HG03196 (cell line): ENCODE measurements at regions not wholly inside any gene's neighbourhood (a gene's known extent, or its start where the extent isn't known, plus 50 kb on each side); places are given as distances from the start of the nearest gene placed in this dataset.
A peak's percentile ranks its signal among the peaks of the same experiment; 100 is the strongest.
"Not testable (repeated sequence)": the region's sequence is repeated elsewhere in the genome, so short reads cannot be mapped to it uniquely, and the experiment has no call there.

ENCODE experiments used
- ATAC-seq: cut with Tn5 transposase; IDR thresholded peaks from one replicate; pipeline ENCODE4 v1.9.1; 2021; ENCODE audit not compliant: unreplicated experiment

DNA sequence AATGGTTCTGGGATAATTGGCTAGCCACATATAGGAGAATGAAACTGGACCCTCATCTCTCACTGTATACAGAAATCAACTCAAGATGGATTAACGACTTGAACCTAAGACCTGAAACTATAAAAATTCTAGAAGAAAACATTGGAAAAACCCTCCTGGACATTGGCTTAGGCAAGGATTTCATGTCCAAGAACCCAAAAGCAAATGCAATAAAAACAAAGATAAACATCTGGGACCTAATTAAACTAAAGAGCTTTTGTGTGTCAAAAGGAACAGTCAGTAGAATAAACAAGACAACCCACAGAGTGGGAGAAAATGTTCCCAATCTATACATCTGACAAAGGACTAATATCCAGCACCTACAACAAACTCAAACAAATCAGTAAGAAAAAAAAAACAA, 524.3 kb upstream of the CADM1 start:
- ATAC-seq = not testable (repeated sequence)

GRCh38 chr11:115999437-115999836, 495.2 kb upstream of the CADM1 start:
- ATAC-seq = no peak

DNA sequence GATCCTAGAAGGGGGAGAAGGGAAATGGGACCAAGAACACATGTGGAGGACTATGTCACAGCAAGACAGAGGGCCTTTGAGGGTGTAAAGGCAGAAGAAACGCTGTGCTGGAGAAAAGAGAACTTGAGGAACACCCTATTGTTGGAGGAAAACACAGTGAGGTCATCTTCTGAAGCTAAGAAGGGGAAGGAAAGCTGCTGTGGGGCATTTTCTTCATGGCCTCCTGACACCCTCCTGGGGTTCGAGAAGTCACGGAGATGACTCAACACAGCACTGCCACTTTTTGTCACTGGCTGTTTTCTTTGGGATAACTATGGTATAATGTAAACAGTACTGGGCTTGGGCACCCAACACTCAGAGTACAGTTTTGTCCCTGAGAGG, 492.6 kb upstream of the CADM1 start:
- peak; percentile 28 for ATAC-seq

GRCh38 chr11:115996125-115996807, 492.1 kb upstream of the CADM1 start:
- peak; percentile 94 for ATAC-seq

GRCh38 chr11:115993590-115993989, 489.4 kb upstream of the CADM1 start:
- ATAC-seq = no peak

- ATAC-seq = no peak
These were observed 485.8 kb upstream of the CADM1 start for GRCh38 chr11:115990004-115990447.

GRCh38 chr11:115985896-115986295, 481.7 kb upstream of the CADM1 start:
- no peak for ATAC-seq

DNA sequence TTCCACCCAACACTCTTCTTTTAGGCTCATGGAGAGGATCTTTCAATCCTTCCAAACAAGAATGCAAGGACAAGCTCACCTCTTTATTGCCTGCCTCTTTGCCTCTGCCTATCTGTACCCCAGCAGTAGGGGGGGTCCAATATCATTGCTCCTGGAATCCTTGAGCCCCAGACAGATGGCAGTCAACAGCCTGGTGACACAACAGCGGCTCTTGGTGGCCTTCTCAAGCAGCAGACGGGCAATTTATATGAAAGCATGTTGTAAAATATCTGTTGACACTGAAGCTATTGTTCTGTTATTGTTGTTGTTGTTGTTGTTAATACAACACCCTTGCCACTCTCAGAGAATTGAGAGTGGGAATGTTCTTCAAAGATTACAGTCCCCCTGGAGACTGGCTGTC, 480.0 kb upstream of the CADM1 start:
- ATAC-seq = no peak

DNA sequence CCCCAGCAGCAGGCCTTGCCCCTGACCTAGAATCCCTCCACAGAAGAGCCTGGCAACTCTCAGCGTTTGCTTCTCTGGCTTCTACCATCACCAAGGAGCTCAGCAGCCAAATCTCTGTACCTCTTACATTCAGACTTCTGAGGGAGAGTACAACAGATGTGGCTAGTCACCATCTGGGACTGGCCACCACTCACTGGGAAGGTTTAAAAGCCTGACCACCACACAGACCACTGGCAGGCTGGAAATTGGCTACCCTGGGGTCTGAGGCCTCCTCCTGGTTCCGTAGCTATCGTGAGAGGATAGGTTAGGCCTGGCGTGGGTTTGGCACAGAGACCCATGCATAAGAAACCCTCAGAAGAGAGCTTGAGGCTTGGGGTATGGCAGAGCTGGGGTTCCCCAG, 478.5 kb upstream of the CADM1 start:
- no peak for ATAC-seq

GRCh38 chr11:115981814-115982471, 477.7 kb upstream of the CADM1 start:
- no peak for ATAC-seq

DNA sequence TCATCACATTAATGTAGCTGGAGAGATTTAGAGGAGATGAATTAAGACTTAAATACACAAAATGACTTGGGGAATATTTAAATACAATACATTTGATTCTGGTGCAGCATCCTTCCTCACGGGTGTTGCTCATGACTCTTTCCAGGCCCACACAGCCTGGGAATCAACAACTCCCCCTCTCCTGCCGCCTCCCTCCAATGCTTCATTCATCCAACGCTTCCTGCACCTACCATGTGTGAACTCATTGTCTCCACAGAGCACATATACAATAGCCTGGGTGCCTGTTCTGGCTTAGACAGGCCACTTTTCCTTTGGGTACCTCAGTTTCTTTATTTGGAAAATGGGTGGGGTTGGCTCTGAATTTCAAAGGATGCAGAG, 476.9 kb upstream of the CADM1 start:
- ATAC-seq = no peak

DNA sequence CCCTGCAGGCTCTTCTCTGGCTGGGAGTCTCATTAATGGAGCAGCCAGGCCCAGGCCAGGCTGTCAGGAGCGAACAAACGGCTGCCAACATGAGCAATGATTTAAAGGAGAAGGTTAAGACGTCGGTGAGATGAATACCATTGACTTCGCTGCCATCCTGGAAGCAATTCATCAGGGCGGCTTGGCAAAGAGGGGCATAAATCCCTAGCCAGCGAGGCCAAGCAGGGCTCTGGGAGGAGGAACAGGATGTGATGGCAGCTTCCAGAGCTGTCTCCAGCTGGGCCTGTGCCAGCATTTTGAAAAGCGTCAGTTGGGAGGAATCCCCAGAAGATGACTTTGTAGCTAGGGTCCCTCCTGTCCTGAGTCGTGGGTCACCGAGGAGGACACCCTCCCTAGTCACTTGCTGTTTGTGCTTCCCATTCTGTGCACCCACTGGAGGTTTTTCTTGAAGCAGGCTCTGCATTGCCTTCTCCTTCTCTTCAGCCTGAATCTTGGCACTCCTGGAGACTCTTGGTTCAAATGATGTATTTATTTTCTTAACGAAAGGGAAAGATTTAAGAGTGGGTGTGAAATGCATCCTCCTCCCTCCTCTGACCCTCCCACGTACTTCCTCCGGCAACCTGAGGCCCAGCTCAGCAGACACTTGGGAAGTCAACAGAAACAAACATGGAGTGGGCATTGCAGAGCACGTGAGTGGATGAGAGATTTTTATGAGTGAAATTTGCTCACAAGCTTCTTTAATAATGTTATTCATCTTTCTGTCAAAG, 476.3 kb upstream of the CADM1 start:
- ATAC-seq = no peak

DNA sequence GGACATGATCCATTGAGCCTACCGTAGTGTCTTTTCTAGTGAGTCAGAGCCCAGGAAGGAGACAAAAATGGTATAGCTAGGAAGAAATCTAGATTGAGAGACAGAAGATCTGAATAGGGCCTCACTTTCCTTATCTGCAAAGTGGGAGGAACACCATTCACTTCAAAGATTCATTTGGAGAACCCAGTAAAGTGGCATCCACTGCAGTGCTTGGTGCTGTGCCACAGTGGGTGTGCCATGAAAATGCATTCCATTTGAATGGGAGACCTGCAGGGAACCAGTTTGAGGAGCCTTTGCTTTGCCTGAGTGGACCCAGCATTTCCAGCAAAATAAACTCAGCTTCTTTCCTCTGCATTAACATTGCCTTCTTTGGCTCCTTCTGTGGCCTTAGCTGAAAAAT, 470.5 kb upstream of the CADM1 start:
- no peak for ATAC-seq

GRCh38 chr11:115967203-115967602, 463.0 kb upstream of the CADM1 start:
- not testable (repeated sequence) for ATAC-seq

DNA sequence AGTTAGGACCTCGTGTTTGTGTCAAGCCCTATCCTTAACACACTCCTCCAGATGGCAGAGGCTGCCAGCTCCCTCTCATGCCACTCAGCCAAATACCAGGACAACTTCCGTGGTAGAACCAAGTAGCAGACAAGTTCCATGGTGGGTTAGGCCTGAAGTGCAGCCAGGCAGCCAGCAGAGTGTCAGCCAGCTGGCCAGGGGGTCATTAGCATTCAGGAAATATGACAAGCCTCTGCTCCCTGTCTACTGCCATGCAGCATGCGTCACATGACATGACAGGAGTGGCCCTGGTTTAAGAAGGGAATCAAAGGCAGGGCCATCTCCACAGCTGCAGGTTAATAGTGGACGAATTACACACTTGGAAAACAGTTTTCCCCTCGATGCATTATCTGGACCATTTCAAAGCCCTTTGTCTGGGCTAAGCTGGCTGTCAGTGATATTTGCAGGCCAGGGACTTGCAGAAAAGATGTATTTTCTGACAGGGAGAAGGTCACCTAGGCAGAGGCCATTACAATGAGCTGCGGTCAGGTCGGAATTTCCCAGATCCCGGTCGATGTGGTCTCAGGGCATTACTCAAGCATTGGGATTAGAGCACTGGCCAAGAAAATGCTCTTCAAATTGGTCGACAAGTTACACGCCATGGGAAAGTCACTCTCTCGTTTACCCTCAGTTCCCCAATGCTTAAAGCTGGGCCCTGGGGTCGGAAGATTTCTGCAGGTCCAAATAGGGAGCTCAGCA, 461.7 kb upstream of the CADM1 start:
- ATAC-seq = no peak

DNA sequence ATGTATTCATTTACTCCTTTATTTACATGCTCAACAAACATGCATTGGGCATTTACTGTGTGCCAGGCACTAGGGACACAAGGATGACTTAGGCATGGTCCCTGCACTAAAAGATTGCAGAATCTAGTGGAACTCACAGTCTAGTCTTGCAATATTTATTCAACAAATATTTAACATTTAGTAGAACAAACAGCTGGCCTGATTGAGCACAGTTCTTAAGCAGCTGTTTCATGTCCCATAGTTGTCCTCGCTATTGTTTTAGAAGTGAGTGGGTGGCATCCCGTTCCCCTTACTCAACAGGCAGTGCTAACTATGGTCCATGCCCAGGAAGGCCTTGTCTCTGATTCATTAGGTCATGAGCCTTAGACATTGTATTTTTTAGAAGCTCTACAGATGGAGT, 459.9 kb upstream of the CADM1 start:
- no peak for ATAC-seq

GRCh38 chr11:115963156-115963555, 458.9 kb upstream of the CADM1 start:
- no peak for ATAC-seq

DNA sequence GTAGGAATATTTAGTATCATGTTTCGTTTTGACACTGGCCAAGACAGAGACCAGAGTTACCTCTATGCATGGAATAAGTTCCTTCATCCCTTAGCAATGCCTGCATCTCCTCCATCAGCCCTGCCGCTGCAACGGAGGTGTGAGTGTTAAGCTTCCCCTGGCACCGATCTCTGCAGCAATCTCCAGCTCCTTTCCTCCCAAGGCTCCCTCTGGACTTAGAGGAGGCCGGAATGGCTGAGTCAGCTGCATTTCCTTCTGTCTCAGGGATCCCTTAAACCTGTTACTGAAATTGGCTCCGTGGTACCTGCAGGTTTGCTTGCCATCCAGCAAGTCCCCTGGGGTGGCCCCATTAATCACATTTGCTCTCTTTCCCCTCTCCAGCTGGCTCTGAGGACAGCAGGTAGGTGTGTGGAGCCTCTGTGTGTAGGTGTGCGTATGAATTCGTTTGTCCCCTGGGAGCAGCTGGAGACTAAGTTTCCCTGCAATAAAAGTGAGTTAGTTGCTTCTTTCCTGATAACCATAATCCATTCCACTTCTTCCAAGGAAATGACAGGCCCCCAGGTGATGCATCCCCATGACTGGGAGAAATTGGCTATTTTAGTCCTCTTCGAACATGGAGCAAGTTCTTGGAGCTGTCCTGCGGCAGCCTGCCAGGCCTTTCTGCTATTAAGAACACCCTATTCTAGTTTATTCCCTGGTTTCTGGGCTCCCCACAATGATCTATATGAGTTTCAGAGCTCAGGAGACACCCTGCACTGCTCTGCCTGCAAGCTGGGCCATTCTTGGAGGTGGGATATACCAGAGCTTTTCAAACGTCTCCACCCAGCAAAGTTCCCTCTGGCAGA, 457.2 kb upstream of the CADM1 start:
- ATAC-seq = no peak

DNA sequence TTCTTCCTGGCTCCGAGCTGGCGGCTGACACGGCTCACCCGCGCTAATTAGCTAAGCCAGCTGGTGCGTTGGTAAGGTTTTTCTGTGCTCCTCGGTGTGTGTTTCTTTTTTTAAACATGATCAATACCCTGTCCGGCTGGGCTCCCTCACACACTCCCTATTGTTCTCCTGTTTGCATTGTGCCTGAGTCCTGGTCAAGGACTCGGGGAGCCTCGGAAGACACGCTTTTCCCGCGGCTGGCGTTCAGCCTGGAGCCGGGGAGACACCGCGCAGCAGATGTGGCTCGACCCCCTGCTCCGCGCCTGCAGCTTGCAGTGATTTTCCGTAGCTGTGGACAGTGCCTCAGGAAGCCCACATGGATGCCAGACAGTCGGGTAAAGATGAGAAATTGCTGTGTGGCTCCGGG, 454.9 kb upstream of the CADM1 start:
- no peak for ATAC-seq
